ENCODE measurements at regions not wholly inside any gene's neighbourhood (a gene's known extent, or its start where the extent isn't known, plus 50 kb on each side); places are given as distances from the start of the nearest gene placed in this dataset.

DNA sequence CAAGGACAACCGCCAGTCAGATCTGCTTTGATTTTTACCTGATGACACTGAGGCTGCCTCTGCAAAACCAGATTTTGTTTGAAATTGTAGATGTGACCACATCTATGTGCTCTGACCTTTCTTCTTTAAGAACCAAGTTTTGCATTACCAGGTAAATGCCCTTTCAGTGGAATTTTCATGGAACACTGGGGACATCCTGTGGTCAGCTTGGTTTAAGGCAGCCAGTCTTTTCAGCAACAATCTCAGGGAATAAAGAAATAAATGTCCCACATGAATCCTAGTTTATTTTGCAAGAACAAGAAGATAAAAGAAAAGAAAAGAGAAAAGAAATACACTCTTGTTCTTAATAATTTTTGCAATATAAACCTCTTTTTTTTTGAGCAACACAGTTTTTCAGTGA is 90.6 kb downstream of the POU3F3 start:
- TF ChIP-seq, protein P1, sequence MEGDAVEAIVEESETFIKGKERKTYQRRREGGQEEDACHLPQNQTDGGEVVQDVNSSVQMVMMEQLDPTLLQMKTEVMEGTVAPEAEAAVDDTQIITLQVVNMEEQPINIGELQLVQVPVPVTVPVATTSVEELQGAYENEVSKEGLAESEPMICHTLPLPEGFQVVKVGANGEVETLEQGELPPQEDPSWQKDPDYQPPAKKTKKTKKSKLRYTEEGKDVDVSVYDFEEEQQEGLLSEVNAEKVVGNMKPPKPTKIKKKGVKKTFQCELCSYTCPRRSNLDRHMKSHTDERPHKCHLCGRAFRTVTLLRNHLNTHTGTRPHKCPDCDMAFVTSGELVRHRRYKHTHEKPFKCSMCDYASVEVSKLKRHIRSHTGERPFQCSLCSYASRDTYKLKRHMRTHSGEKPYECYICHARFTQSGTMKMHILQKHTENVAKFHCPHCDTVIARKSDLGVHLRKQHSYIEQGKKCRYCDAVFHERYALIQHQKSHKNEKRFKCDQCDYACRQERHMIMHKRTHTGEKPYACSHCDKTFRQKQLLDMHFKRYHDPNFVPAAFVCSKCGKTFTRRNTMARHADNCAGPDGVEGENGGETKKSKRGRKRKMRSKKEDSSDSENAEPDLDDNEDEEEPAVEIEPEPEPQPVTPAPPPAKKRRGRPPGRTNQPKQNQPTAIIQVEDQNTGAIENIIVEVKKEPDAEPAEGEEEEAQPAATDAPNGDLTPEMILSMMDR (conservative IDR thresholded peaks at IDR 0.05; ENCODE audit: low read depth, low read length), result peak; percentile 20; the same call in 1 of the 2 replicates
- TF ChIP-seq RAD21 (IDR thresholded peaks at IDR 0.05; ENCODE audit: low read length), result no peak
